C4-2B (cell line): ENCODE measurements at regions not wholly inside any gene's neighbourhood (a gene's known extent, or its start where the extent isn't known, plus 50 kb on each side); places are given as distances from the start of the nearest gene placed in this dataset.

ENCODE experiments used
- ZFX ChIP-seq: fragments of 450-650 bp; IDR thresholded peaks from 2 replicates; pipeline ENCODE4 v1.6.1; 2017
- TF ChIP-seq, protein P1 (sequence below): fragments of 450-650 bp; conservative IDR thresholded peaks from 2 replicates; pipeline ENCODE4 v1.5.1; 2017; ENCODE audit warnings: mild to moderate bottlenecking

DNA sequence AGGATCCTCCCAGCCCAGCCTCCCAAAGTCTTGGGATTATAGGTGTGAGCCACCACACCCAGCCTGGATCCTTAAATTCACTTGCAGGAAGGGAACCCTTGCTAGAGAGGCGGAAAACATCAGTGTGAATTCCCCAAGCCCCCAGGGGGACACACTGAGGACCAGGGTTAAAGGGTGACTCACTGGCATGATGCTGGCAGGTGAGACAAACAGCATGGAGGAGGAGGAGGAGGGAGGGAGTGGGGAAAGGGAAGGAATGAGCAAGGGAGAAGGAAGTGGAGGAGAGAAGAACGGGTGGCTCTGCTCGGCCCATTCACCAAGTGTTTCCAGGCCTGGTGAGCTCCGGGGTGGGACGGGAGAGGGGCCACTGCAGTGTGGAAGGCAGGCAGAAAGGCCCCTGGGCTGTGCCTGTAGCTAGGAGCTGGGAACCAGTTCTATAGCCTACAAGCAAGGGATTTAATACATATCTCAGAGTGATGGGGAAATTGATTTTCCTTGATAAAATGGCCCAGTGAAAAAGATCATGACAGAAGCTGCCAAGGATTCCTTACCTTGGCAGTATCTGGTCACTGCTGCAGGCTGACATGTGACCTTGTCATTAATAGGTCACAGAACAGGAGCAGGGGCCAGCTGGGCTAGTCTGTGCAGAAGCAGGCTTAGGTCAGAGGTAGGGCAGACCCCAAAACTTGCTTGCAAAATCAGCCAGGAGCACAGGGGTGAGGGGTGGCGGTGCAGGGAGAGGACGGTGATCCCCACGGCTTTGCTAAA is 370.2 kb downstream of the SHANK2 start:
- TF ChIP-seq, protein P1, sequence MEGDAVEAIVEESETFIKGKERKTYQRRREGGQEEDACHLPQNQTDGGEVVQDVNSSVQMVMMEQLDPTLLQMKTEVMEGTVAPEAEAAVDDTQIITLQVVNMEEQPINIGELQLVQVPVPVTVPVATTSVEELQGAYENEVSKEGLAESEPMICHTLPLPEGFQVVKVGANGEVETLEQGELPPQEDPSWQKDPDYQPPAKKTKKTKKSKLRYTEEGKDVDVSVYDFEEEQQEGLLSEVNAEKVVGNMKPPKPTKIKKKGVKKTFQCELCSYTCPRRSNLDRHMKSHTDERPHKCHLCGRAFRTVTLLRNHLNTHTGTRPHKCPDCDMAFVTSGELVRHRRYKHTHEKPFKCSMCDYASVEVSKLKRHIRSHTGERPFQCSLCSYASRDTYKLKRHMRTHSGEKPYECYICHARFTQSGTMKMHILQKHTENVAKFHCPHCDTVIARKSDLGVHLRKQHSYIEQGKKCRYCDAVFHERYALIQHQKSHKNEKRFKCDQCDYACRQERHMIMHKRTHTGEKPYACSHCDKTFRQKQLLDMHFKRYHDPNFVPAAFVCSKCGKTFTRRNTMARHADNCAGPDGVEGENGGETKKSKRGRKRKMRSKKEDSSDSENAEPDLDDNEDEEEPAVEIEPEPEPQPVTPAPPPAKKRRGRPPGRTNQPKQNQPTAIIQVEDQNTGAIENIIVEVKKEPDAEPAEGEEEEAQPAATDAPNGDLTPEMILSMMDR, result no peak
- no peak for TF ChIP-seq ZFX
